ENCODE measurements at regions not wholly inside any gene's neighbourhood (a gene's known extent, or its start where the extent isn't known, plus 50 kb on each side); places are given as distances from the start of the nearest gene placed in this dataset.

DNA sequence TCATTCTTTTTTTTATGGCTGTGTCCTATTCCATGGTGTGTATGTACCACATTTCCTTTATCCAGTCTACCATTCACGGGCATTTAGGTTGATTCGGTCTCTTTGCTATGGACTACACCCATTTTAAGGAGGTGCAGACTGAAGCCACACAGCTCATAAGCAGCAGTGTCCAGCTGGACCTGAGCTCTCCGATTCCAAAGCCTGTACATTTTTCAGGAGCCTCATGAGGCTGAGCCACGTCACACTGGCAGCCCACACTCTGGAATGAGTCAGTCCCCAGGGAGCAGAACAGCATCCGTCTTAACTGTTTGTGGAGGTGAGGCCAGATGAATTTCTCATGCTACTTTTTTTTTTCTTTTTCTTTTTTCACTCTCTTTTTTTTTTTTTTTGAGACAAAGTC, 116.1 kb downstream of the C16orf95 start:
- TF ChIP-seq, protein P1, sequence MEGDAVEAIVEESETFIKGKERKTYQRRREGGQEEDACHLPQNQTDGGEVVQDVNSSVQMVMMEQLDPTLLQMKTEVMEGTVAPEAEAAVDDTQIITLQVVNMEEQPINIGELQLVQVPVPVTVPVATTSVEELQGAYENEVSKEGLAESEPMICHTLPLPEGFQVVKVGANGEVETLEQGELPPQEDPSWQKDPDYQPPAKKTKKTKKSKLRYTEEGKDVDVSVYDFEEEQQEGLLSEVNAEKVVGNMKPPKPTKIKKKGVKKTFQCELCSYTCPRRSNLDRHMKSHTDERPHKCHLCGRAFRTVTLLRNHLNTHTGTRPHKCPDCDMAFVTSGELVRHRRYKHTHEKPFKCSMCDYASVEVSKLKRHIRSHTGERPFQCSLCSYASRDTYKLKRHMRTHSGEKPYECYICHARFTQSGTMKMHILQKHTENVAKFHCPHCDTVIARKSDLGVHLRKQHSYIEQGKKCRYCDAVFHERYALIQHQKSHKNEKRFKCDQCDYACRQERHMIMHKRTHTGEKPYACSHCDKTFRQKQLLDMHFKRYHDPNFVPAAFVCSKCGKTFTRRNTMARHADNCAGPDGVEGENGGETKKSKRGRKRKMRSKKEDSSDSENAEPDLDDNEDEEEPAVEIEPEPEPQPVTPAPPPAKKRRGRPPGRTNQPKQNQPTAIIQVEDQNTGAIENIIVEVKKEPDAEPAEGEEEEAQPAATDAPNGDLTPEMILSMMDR (IDR thresholded peaks at IDR 0.05; ENCODE audit: insufficient read depth, low read depth, low read length): no peak
- no peak for TF ChIP-seq EZH2 (IDR thresholded peaks at IDR 0.05; ENCODE audit: insufficient read depth, low read length)

Measured in astrocyte (in vitro differentiated cells and primary cell).